ENCODE measurements at regions not wholly inside any gene's neighbourhood (a gene's known extent, or its start where the extent isn't known, plus 50 kb on each side); places are given as distances from the start of the nearest gene placed in this dataset.

DNA sequence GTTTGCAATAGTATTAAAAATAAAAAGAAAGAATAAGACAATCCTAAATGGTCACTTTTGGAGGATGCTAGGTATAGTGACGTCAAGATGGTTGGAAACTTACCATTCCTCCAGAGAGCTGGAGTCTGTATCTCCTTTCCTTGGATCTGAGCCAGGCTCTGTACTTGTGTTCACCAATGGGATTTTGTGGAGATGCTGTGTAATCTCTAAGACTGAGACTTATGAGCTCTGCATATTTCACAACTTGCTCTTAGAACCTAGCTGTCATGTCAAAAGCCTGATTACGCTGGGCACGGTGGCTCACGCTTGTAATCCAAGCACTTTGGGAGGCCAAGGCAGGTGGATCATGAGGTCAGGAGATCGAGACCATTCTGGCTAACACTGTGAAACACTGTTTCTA is 126.8 kb upstream of the CLSTN2 start:
- H3K9me3 Mint-ChIP-seq (ENCODE audit: low read depth): no peaks in the 10 kb centered on the region
- H3K27me3 Mint-ChIP-seq: no peaks in the 10 kb centered on the region
- no peak for DNase-seq (ENCODE audit: low spot score, unreplicated experiment)
- no peak overlapping the region for H3K27ac Mint-ChIP-seq
- H3K36me3 Mint-ChIP-seq (ENCODE audit: insufficient read depth): no peaks in the 10 kb centered on the region
- H3K4me1 Mint-ChIP-seq (ENCODE audit: low read depth): peaks cover 6% of the 10 kb centered on the region
- no peak overlapping the region for H3K4me3 Mint-ChIP-seq (ENCODE audit: low read depth)
- TF ChIP-seq CTCF (IDR thresholded peaks at IDR 0.05; ENCODE audit: unreplicated experiment): no peak

DNA sequence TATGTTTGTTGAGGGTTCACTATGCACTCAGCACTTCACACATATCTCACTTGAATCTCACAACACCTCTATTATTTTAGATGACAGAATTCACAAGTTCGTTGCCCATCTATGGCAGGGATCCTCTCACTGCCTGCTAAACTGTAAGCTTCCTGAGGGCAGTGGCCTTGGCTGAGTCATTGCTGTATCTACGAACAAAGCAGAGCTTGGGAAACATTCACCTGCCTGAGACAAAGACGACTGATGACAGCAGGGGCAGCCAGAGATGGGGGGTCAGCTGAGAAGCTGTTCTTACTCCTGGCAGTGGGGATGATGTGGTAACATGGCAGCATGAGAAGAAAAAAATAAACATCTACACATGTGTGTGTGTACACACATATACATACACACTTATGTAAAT is 125.5 kb upstream of the NMNAT3 start:
- DNase-seq (ENCODE audit: low spot score, unreplicated experiment): no peak
- Mint-ChIP-seq H3K27me3 (no peaks in the 10 kb centered on the region), H3K36me3 (ENCODE audit: insufficient read depth) (no peaks in the 10 kb centered on the region), H3K27ac (no peak overlapping the region), H3K9me3 (ENCODE audit: low read depth) (no peaks in the 10 kb centered on the region), H3K4me1 (ENCODE audit: low read depth) (no peaks in the 10 kb centered on the region), H3K4me3 (ENCODE audit: low read depth) (no peak overlapping the region)
- TF ChIP-seq CTCF (IDR thresholded peaks at IDR 0.05; ENCODE audit: unreplicated experiment): no peak

GRCh38 chr3:139797724-139798343 is 120.1 kb upstream of the NMNAT3 start:
- Mint-ChIP-seq H3K4me3 (ENCODE audit: low read depth) (no peak overlapping the region), H3K9me3 (ENCODE audit: low read depth) (no peaks in the 10 kb centered on the region), H3K36me3 (ENCODE audit: insufficient read depth) (no peaks in the 10 kb centered on the region), H3K4me1 (ENCODE audit: low read depth) (no peaks in the 10 kb centered on the region), H3K27me3 (peaks cover 15% of the 10 kb centered on the region), H3K27ac (no peak overlapping the region)
- TF ChIP-seq CTCF (IDR thresholded peaks at IDR 0.05; ENCODE audit: unreplicated experiment): no peak
- peak; percentile 56 for DNase-seq (ENCODE audit: low spot score, unreplicated experiment)

DNA sequence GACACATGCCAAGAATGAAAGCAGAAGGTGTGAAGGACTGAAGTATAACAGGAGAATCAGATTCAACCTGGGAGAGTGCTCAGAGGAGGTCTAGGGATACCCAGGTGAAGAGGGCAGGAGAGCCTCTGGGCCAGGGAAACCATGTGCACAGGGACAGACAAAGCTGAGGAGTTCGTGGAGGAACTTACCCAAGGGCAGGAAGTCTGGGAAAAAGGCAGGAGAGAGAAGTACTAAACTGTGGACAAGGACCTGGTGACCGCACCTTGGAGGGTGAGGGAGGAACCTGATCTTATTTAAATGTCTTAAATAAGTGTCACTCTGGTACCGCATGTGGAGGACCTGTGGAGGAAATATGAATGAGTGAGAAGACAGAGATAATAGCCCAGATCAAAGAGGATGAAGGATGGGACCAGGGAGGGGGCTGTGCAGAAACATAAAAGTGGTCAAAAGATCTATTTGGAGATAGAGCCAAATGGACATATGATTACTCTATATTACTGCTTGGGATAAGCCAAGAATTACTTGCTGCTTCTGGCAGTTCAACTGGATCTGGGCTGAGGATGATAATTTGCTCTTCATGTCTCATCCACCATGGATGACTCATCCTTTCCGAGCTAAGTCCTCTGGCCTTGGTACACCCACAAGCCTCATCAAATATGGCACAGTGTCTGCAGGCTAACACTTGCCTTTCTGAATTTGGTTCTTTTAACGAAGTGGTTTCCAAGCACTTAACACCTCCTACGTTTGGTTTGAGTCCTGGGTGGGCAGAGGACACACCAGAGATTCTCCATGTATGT is 116.9 kb upstream of the NMNAT3 start:
- Mint-ChIP-seq H3K9me3 (ENCODE audit: low read depth) (no peaks in the 10 kb centered on the region), H3K36me3 (ENCODE audit: insufficient read depth) (no peaks in the 10 kb centered on the region), H3K27me3 (peaks cover 18% of the 10 kb centered on the region), H3K4me1 (ENCODE audit: low read depth) (no peaks in the 10 kb centered on the region), H3K4me3 (ENCODE audit: low read depth) (no peak overlapping the region), H3K27ac (no peak overlapping the region)
- TF ChIP-seq CTCF (IDR thresholded peaks at IDR 0.05; ENCODE audit: unreplicated experiment): no peak
- DNase-seq (ENCODE audit: low spot score, unreplicated experiment): no peak

DNA sequence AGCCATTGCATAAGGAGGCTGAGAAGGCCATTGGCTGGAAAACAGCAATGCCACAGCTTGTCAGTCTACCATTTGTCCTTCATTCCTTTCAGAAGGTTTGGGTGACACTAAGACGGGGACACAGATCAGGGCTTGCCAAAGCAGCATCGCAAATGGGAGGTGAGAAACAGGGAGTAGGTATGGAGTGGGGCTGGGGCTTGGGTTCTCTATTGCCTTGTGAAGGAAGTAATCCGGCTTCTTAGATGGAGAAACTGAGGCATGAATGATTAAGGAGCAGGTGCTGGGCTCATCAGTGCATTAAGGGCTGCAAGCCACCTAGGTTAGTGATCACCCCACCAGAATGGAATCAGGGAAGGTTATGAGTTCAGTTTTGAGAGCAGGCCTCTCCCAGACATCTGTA is 115.6 kb upstream of the NMNAT3 start:
- no peak for DNase-seq (ENCODE audit: low spot score, unreplicated experiment)
- no peak overlapping the region for H3K27ac Mint-ChIP-seq
- peaks cover 18% of the 10 kb centered on the region for H3K27me3 Mint-ChIP-seq
- TF ChIP-seq CTCF (IDR thresholded peaks at IDR 0.05; ENCODE audit: unreplicated experiment): no peak
- no peaks in the 10 kb centered on the region for H3K36me3 Mint-ChIP-seq (ENCODE audit: insufficient read depth)
- H3K9me3 Mint-ChIP-seq (ENCODE audit: low read depth): no peaks in the 10 kb centered on the region
- H3K4me1 Mint-ChIP-seq (ENCODE audit: low read depth): no peaks in the 10 kb centered on the region
- no peak overlapping the region for H3K4me3 Mint-ChIP-seq (ENCODE audit: low read depth)
